RWPE2 (cell line): ENCODE measurements at regions not wholly inside any gene's neighbourhood (a gene's known extent, or its start where the extent isn't known, plus 50 kb on each side); places are given as distances from the start of the nearest gene placed in this dataset.

Experiments used
- ATAC-seq: fragments of 200-7000 bp; cut with Tn5 transposase; 3 replicates; pipeline ENCODE4 v1.9.1; 2021; ENCODE audit warnings: low read depth
- DNase-seq: peaks from one replicate; pipeline ENCODE4 v3.0.0-alpha.2; 2020; ENCODE audit warnings: low spot score
- H3K27ac ChIP-seq: fragments of 450-650 bp; 2 replicates; pipeline ENCODE4 v1.5.1; 2017; ENCODE audit warnings: mild to moderate bottlenecking; ENCODE audit not compliant: poor library complexity, severe bottlenecking
- H3K27me3 ChIP-seq: fragments of 250-450 bp; sonication (Bioruptor Pico); 2 replicates; pipeline ENCODE4 v1.5.1; 2021; ENCODE audit warnings: mild to moderate bottlenecking, moderate library complexity; ENCODE audit not compliant: insufficient read depth, poor library complexity, severe bottlenecking
- H3K36me3 ChIP-seq: fragments of 250-450 bp; sonication (Bioruptor Pico); 2 replicates; pipeline ENCODE4 v1.5.1; 2020; ENCODE audit warnings: low read depth, mild to moderate bottlenecking, moderate library complexity
- H3K4me1 ChIP-seq: fragments of 250-450 bp; sonication (Bioruptor Pico); 2 replicates; pipeline ENCODE4 v1.5.1; 2021; ENCODE audit warnings: mild to moderate bottlenecking, moderate library complexity; ENCODE audit not compliant: insufficient read depth, poor library complexity, severe bottlenecking
- H3K4me3 ChIP-seq: fragments of 250-450 bp; sonication (Bioruptor Pico); 2 replicates; pipeline ENCODE4 v1.5.1; 2021; ENCODE audit warnings: mild to moderate bottlenecking, moderate library complexity; ENCODE audit not compliant: severe bottlenecking
- H3K9me3 ChIP-seq: fragments of 250-450 bp; sonication (Bioruptor Pico); 2 replicates; pipeline ENCODE4 v1.5.1; 2021; ENCODE audit warnings: mild to moderate bottlenecking, moderate library complexity; ENCODE audit not compliant: severe bottlenecking
- CTCF ChIP-seq: fragments of 450-650 bp; IDR thresholded peaks from one replicate; pipeline ENCODE4 v1.5.1; 2017; ENCODE audit warnings: mild to moderate bottlenecking, moderate library complexity; ENCODE audit not compliant: poor library complexity, severe bottlenecking

- H3K27ac ChIP-seq: no peak overlapping the region
- DNase-seq (no peak), ATAC-seq (no peak)
- H3K4me1 ChIP-seq: no peaks in the 10 kb centered on the region
- H3K4me3 ChIP-seq: no peak overlapping the region
- H3K27me3 ChIP-seq: peaks cover 7% of the 10 kb centered on the region
- no peaks in the 10 kb centered on the region for H3K9me3 ChIP-seq
- no peak for TF ChIP-seq CTCF
- no peaks in the 10 kb centered on the region for H3K36me3 ChIP-seq
These were observed 208.7 kb upstream of the DIO3 start for GRCh38 chr14:101352567-101352966.

- Histone ChIP-seq H3K4me1 (no peaks in the 10 kb centered on the region), H3K27me3 (peaks cover 7% of the 10 kb centered on the region), H3K36me3 (no peaks in the 10 kb centered on the region), H3K4me3 (no peak overlapping the region), H3K9me3 (no peaks in the 10 kb centered on the region), H3K27ac (no peak overlapping the region)
- TF ChIP-seq CTCF: no peak
- ATAC-seq (no peak), DNase-seq (no peak)
These were observed 207.9 kb upstream of the DIO3 start for GRCh38 chr14:101353422-101353821.

- H3K36me3 ChIP-seq: no peaks in the 10 kb centered on the region
- no peak overlapping the region for H3K4me3 ChIP-seq
- no peak for TF ChIP-seq CTCF
- H3K4me1 ChIP-seq: no peaks in the 10 kb centered on the region
- DNase-seq: peak; percentile 13
- ATAC-seq: no peak
- no peaks in the 10 kb centered on the region for H3K9me3 ChIP-seq
- H3K27me3 ChIP-seq: peaks cover 10% of the 10 kb centered on the region
- no peak overlapping the region for H3K27ac ChIP-seq
These were observed 206.6 kb upstream of the DIO3 start for GRCh38 chr14:101354726-101355125.

DNA sequence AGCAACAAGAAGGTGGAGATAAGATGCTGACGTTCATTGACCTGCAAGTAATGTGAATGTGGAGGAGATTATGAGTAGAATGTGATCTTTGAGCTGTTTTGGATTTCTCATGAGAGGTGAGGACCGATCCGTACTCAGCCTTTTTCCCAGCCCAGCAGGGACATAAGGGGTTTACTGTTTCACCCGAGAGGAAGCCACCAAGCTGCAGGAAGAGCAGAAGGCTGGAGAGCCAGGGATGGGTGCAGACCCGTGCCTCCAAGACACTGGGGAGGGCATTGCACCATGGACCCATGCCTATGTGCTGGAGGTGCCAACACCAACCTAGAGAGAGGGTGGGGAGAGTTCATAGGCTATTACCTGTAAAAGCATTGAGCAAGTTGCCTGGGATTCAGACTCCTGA is 206.0 kb upstream of the DIO3 start:
- Histone ChIP-seq H3K27ac (no peak overlapping the region), H3K4me3 (no peak overlapping the region), H3K4me1 (no peaks in the 10 kb centered on the region), H3K36me3 (no peaks in the 10 kb centered on the region), H3K27me3 (peaks cover 11% of the 10 kb centered on the region), H3K9me3 (no peaks in the 10 kb centered on the region)
- no peak for TF ChIP-seq CTCF
- DNase-seq (no peak), ATAC-seq (no peak)

GRCh38 chr14:101357038-101357437 is 204.3 kb upstream of the DIO3 start:
- H3K9me3 ChIP-seq: no peaks in the 10 kb centered on the region
- no peak for TF ChIP-seq CTCF
- no peak overlapping the region for H3K4me3 ChIP-seq
- no peak overlapping the region for H3K27ac ChIP-seq
- H3K36me3 ChIP-seq: no peaks in the 10 kb centered on the region
- ATAC-seq (no peak), DNase-seq (no peak)
- no peaks in the 10 kb centered on the region for H3K4me1 ChIP-seq
- H3K27me3 ChIP-seq: peaks cover 11% of the 10 kb centered on the region
